ENCODE measurements at regions not wholly inside any gene's neighbourhood (a gene's known extent, or its start where the extent isn't known, plus 50 kb on each side); places are given as distances from the start of the nearest gene placed in this dataset.

DNA sequence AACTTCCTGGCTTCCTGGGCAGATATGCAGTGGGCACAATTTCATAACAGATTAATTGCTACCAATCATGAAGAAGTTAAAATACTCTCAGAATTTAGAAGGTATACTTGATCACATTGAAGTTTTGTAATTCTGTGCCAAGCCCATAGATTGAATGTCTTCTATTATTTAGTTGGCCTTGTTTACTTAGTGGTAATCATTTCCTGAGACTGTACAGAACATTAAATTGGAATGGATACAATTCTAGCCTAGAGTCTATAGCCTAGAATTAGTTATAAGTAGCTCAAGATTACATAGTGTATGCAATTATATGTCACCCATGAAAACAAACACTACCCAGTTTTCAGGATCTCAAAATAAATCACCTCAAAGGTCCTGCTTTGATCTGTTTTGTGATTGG lies 615.8 kb downstream of the XIRP2 start:
- no peak overlapping the region for H3K27ac ChIP-seq (ENCODE audit: control insufficient read depth, insufficient read depth, low read length)

DNA sequence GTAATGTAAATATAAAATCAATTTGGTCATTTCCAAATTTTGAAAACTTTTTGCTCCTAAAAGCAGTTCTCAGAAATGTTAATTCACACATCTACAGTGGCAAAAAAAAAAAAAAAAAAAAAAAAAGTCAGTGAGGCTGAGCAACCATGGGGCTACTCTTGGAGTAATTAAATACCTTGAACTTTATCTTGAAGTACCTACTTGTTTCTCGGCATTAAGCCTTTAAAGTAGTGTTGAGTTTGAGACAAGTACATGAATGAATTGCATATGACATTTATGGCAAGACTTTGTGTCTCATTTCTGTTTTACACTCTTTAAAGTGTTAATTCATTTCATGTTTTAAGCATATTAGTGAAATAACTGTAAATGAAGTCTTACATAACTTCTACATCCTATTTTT lies 613.3 kb downstream of the XIRP2 start:
- Histone ChIP-seq H3K4me3 (ENCODE audit: control insufficient read depth in 2 of 3, extremely low read depth in 1 of 3, insufficient read depth in 2 of 3, low read depth in 1 of 3, low read length in 3 of 3) (no peak overlapping the region), H2AFZ (ENCODE audit: control insufficient read depth, low read length) (no peak overlapping the region), H3K27ac (ENCODE audit: control insufficient read depth, insufficient read depth, low read length) (no peak overlapping the region), H3K27me3 (ENCODE audit: control insufficient read depth, extremely low read depth, insufficient read depth, low read length) (no peaks in the 10 kb centered on the region), H3K9ac (ENCODE audit: control insufficient read depth, extremely low read depth, insufficient read depth, low read length) (no peak overlapping the region), H4K20me1 (ENCODE audit: control insufficient read depth, extremely low read depth, insufficient read depth, low read length) (no peaks in the 10 kb centered on the region), H3K9me1 (ENCODE audit: control insufficient read depth, extremely low read depth, insufficient read depth, low read length) (no peaks in the 10 kb centered on the region), H3K4me2 (ENCODE audit: control insufficient read depth, extremely low read depth, insufficient read depth, low read depth, low read length) (no peak overlapping the region), H3K9me3 (ENCODE audit: control insufficient read depth, low read depth, low read length) (no peaks in the 10 kb centered on the region), H3K79me2 (ENCODE audit: control insufficient read depth, insufficient read depth, low read length) (no peaks in the 10 kb centered on the region), H3K36me3 (ENCODE audit: control insufficient read depth in 2 of 2, extremely low read depth in 1 of 2, insufficient read depth in 2 of 2, low read length in 2 of 2) (no peaks in the 10 kb centered on the region), H3K4me1 (ENCODE audit: control insufficient read depth, extremely low read depth, insufficient read depth, low read length) (no peaks in the 10 kb centered on the region)
- dilution Hi-C loops (cut with MboI; ENCODE audit: extremely low pct_ligation_motif_present, low sequenced_read_pairs) = no loop called here
- TF ChIP-seq, protein P1, sequence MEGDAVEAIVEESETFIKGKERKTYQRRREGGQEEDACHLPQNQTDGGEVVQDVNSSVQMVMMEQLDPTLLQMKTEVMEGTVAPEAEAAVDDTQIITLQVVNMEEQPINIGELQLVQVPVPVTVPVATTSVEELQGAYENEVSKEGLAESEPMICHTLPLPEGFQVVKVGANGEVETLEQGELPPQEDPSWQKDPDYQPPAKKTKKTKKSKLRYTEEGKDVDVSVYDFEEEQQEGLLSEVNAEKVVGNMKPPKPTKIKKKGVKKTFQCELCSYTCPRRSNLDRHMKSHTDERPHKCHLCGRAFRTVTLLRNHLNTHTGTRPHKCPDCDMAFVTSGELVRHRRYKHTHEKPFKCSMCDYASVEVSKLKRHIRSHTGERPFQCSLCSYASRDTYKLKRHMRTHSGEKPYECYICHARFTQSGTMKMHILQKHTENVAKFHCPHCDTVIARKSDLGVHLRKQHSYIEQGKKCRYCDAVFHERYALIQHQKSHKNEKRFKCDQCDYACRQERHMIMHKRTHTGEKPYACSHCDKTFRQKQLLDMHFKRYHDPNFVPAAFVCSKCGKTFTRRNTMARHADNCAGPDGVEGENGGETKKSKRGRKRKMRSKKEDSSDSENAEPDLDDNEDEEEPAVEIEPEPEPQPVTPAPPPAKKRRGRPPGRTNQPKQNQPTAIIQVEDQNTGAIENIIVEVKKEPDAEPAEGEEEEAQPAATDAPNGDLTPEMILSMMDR (optimal IDR thresholded peaks at IDR 0.05 in 1 of 3, IDR thresholded peaks at IDR 0.05 in 1 of 3, conservative IDR thresholded peaks at IDR 0.05 in 1 of 3; ENCODE audit: extremely low read depth in 1 of 3, insufficient read depth in 2 of 3, low read length in 3 of 3) = no peak
- no peak for TF ChIP-seq EZH2 (IDR thresholded peaks at IDR 0.05; ENCODE audit: low read length)
- FAIRE-seq (no peak), DNase-seq (ENCODE audit: low read depth, low spot score) (no peak)

More for the DNA sequence above, 615.8 kb downstream of the XIRP2 start:
- no peak for TF ChIP-seq EZH2 (IDR thresholded peaks at IDR 0.05; ENCODE audit: low read length)
- TF ChIP-seq, protein P1 (optimal IDR thresholded peaks at IDR 0.05 in 1 of 3, IDR thresholded peaks at IDR 0.05 in 1 of 3, conservative IDR thresholded peaks at IDR 0.05 in 1 of 3; ENCODE audit: extremely low read depth in 1 of 3, insufficient read depth in 2 of 3, low read length in 3 of 3) = no peak
- Histone ChIP-seq H3K9me1 (ENCODE audit: control insufficient read depth, extremely low read depth, insufficient read depth, low read length) (no peaks in the 10 kb centered on the region), H3K9me3 (ENCODE audit: control insufficient read depth, low read depth, low read length) (no peaks in the 10 kb centered on the region), H3K9ac (ENCODE audit: control insufficient read depth, extremely low read depth, insufficient read depth, low read length) (no peak overlapping the region), H2AFZ (ENCODE audit: control insufficient read depth, low read length) (no peak overlapping the region), H3K4me2 (ENCODE audit: control insufficient read depth, extremely low read depth, insufficient read depth, low read depth, low read length) (no peak overlapping the region), H4K20me1 (ENCODE audit: control insufficient read depth, extremely low read depth, insufficient read depth, low read length) (no peaks in the 10 kb centered on the region), H3K36me3 (ENCODE audit: control insufficient read depth in 2 of 2, extremely low read depth in 1 of 2, insufficient read depth in 2 of 2, low read length in 2 of 2) (no peaks in the 10 kb centered on the region), H3K27me3 (ENCODE audit: control insufficient read depth, extremely low read depth, insufficient read depth, low read length) (no peaks in the 10 kb centered on the region), H3K4me1 (ENCODE audit: control insufficient read depth, extremely low read depth, insufficient read depth, low read length) (no peaks in the 10 kb centered on the region), H3K79me2 (ENCODE audit: control insufficient read depth, insufficient read depth, low read length) (no peaks in the 10 kb centered on the region), H3K4me3 (ENCODE audit: control insufficient read depth in 2 of 3, extremely low read depth in 1 of 3, insufficient read depth in 2 of 3, low read depth in 1 of 3, low read length in 3 of 3) (no peak overlapping the region)
- DNase-seq (ENCODE audit: low read depth, low spot score) = no peak
- FAIRE-seq = no peak
- dilution Hi-C loops (cut with MboI; ENCODE audit: extremely low pct_ligation_motif_present, low sequenced_read_pairs) = no loop called here

All from keratinocyte (primary cell).